HG03520 (cell line): ENCODE measurements at regions not wholly inside any gene's neighbourhood (a gene's known extent, or its start where the extent isn't known, plus 50 kb on each side); places are given as distances from the start of the nearest gene placed in this dataset.

Experiments
- ATAC-seq: cut with Tn5 transposase; IDR thresholded peaks from one replicate; pipeline ENCODE4 v1.9.1; 2021; ENCODE audit warnings: mild to moderate bottlenecking, moderate library complexity; ENCODE audit not compliant: unreplicated experiment

- ATAC-seq = no peak
Observed at GRCh38 chrX:109841869-109842579, 109.0 kb upstream of the ACSL4 start.

- ATAC-seq = no peak
Observed at GRCh38 chrX:109842611-109843010, 109.6 kb upstream of the ACSL4 start.

GRCh38 chrX:109843963-109844751 is 111.1 kb upstream of the ACSL4 start:
- peak; percentile 55 for ATAC-seq

- no peak for ATAC-seq
Observed at GRCh38 chrX:109844986-109845385, 111.9 kb upstream of the ACSL4 start.

- ATAC-seq = no peak
Observed at GRCh38 chrX:109845996-109846395, 112.9 kb upstream of the ACSL4 start.

GRCh38 chrX:109847257-109848187 is 114.5 kb upstream of the ACSL4 start:
- no peak for ATAC-seq

GRCh38 chrX:109848461-109849050 is 115.5 kb upstream of the ACSL4 start:
- ATAC-seq = peak; percentile 55

GRCh38 chrX:109854096-109854495 is 121.0 kb upstream of the ACSL4 start:
- no peak for ATAC-seq

- ATAC-seq = no peak
Observed at GRCh38 chrX:109855501-109855900, 122.4 kb upstream of the ACSL4 start.

- no peak for ATAC-seq
Observed at GRCh38 chrX:109856974-109857373, 123.9 kb upstream of the ACSL4 start.

GRCh38 chrX:109857584-109858228 is 124.6 kb upstream of the ACSL4 start:
- ATAC-seq = no peak

- ATAC-seq = no peak
Observed at GRCh38 chrX:109858602-109859341, 125.7 kb upstream of the ACSL4 start.

GRCh38 chrX:109859651-109860050 is 126.6 kb upstream of the ACSL4 start:
- no peak for ATAC-seq

- ATAC-seq = no peak
Observed at GRCh38 chrX:109862433-109862832, 129.4 kb upstream of the ACSL4 start.

GRCh38 chrX:109863811-109864210 is 130.8 kb upstream of the ACSL4 start:
- no peak for ATAC-seq

- ATAC-seq = no peak
Observed at GRCh38 chrX:109871121-109871888, 131.6 kb upstream of the TMEM164 start.

- no peak for ATAC-seq
Observed at GRCh38 chrX:109872021-109872732, 130.7 kb upstream of the TMEM164 start.

GRCh38 chrX:109873574-109873973 is 129.3 kb upstream of the TMEM164 start:
- no peak for ATAC-seq
